GM12892 (cell line): ENCODE measurements at regions not wholly inside any gene's neighbourhood (a gene's known extent, or its start where the extent isn't known, plus 50 kb on each side); places are given as distances from the start of the nearest gene placed in this dataset.

Source experiments
- DNase-seq: peaks from one replicate; pipeline ENCODE4 v3.0.0; 2011; ENCODE audit not compliant: insufficient read length
- FAIRE-seq: peaks from 2 replicates; lab custom pipeline; 2011; peaks lifted over from hg19 to GRCh38; lab: Jason Lieb, UNC
- POLR2A ChIP-seq: IDR thresholded peaks from 2 replicates; pipeline ENCODE4 v1.6.1; 2011; ENCODE audit warnings: low read depth, low read length, control low read depth
- POLR2AphosphoS5 ChIP-seq: IDR thresholded peaks from 2 replicates; pipeline ENCODE4 v1.6.1; 2011; ENCODE audit warnings: low read depth, low read length, control low read depth
- TAF1 ChIP-seq: IDR thresholded peaks from 2 replicates; pipeline ENCODE4 v1.6.1; 2011; ENCODE audit warnings: low read depth, mild to moderate bottlenecking, control low read depth, low read length, borderline replicate concordance

DNA sequence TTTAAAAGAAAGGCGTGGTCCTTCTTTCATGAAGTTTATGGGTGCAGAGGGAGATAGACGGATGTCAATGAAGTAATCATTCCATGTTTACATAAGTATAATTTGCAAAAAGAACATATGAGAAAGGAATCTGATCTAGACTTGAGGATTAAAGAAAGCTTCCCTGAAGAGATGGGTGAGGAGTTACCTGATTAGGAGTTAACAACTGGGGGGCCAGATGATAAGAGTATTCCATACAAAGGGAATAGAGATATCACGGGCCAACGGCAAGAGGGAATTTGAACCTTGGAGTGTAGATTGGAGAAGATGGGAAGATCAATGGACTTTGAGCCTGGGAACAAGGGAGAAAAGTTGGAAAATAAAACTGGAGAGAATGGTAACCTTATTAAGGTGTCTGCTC is 1959.9 kb upstream of the WWC1 start:
- TF ChIP-seq TAF1 = no peak
- TF ChIP-seq POLR2A = no peak
- TF ChIP-seq POLR2AphosphoS5 = no peak
- FAIRE-seq (no peak), DNase-seq (no peak)

- FAIRE-seq = no peak
- TF ChIP-seq POLR2A (no peak), POLR2AphosphoS5 (no peak), TAF1 (no peak)
- no peak for DNase-seq
Measured at GRCh38 chr5:166338801-166339200, 1952.6 kb upstream of the WWC1 start.

DNA sequence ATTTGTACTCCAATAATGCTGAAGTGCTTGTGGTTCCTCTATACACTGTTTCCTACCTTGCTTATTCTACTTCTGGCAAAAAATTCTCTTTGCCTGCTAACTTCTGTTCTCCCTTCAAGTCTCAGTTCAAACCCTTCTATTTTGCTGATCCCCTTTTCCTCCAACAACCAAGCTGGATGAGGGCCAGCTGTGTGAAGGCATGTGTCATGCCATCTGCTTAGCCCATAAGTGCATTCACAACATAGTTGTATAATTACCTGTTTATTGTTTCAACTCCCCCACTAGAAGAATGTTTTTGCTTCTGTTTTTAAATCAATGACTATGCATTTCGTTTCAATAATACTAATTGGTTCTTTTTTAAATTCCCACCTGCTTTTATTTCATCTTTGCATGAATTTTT is 1951.4 kb upstream of the WWC1 start:
- DNase-seq (no peak), FAIRE-seq (no peak)
- TF ChIP-seq POLR2A (no peak), POLR2AphosphoS5 (no peak), TAF1 (no peak)

GRCh38 chr5:166341740-166342337 is 1949.6 kb upstream of the WWC1 start:
- DNase-seq = no peak
- no peak for FAIRE-seq
- TF ChIP-seq TAF1 (no peak), POLR2AphosphoS5 (no peak), POLR2A (no peak)

DNA sequence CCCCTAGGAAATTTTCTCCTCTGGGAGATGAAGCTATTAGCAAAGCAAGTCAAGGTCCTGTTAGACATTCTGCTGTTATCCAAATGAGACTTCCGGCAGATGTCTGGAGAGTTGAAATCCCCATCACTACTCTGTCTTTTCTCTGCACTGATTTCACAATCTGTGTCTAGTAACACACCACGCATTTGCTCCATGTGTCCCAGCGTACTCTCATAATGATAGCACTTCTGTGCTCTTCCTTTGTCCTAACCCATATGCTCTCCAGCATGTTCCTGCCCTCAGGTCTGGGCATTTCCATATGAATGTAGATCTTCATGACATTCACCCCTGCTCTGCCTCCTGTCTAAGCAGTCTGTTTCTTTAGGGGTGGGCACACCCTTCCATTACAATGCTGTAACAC is 1949.0 kb upstream of the WWC1 start:
- DNase-seq = no peak
- no peak for FAIRE-seq
- TF ChIP-seq POLR2AphosphoS5 = no peak
- no peak for TF ChIP-seq TAF1

DNA sequence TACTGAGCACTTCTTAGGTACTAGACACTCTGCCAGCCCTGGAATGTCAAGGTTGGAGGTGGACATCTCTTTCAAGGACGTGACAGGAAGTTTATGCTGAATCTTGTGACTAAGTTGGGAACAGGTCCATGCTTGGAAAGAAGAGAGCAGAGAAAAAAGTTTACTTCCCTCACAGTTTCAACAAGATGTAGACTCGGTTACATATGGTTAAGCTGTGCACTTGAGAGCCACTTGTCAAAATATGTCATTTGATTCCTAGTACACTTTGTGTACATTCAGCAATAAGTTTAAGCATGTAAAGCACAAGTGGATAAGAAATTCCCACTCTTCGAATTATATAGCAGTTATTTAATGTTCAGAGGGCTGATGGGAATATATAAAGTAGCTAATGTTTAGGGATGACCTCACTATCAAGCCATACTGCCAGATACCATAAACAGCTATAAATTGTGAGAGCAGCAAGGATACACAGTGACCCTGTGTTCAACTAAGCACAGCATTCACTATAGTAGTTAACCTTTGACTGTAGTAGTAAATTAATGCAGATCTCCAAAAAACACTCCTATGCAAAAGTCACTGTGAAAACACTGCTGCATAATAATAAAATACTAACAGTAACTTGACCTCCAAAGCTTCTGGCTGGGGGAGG is 1944.6 kb upstream of the WWC1 start:
- DNase-seq = no peak
- FAIRE-seq = no peak
- TF ChIP-seq TAF1 = no peak
- TF ChIP-seq POLR2A = no peak
- TF ChIP-seq POLR2AphosphoS5 = no peak

GRCh38 chr5:166349046-166349445 is 1942.4 kb upstream of the WWC1 start:
- DNase-seq (no peak), FAIRE-seq (no peak)
- no peak for TF ChIP-seq POLR2A
- no peak for TF ChIP-seq POLR2AphosphoS5

DNA sequence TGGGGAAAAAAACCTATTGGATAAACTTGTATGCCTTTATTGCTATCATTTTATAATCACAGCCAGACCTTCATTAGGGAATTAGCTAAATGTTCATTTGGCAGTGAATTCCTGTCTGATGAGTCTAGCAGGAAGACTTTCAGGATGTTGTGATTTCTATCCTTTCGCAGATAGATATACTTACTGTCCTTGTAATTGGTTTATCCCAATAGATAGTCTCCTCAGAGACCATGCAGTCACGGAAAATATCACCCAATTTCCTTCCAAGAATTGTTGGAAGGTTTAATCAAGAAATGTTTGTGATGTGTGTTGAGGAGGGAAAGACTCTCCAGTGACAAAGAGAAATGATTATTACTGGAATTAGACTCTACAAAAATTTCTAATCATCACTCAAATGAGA is 1937.9 kb upstream of the WWC1 start:
- FAIRE-seq (no peak), DNase-seq (no peak)
- TF ChIP-seq POLR2AphosphoS5 (no peak), TAF1 (no peak), POLR2A (no peak)

DNA sequence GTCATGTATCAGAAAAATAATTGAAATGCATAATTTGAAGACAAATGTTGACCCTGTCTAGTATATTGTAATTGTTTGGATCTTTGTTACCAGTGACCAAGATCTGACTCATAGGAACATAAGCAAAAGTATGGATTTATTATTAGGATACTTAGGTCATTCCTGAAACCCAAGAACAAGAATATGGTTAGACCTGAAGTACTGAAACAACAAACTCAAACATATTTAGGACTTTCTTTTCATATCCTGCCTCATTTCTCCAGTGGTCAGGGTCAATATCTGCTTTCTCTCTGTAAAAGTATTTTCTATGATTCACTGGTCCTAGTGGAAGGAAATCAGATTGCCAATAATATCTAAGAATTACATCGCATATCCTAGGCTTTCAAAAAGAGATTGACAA is 1937.1 kb upstream of the WWC1 start:
- TF ChIP-seq TAF1 (no peak), POLR2A (no peak), POLR2AphosphoS5 (no peak)
- DNase-seq (no peak), FAIRE-seq (no peak)

DNA sequence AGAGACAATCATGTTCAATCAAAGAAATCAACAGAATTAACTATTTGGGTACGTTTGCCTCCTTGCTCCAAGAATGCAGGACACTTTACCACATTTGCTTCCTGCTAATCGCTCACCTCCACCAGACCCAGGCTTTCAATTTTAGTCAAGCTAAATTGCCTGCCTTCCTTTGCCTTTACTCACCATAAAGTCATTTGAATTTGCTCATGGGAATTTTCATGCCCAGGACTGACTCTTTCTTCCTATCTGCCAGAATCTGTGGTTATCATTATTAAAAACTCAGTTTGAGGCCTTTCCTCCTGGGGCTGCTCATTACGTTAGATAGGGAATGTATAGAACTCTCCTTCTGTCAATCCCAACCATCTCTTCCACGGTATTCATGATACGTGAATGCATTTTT is 1935.3 kb upstream of the WWC1 start:
- FAIRE-seq (no peak), DNase-seq (no peak)
- TF ChIP-seq POLR2AphosphoS5 (no peak), POLR2A (no peak), TAF1 (no peak)

DNA sequence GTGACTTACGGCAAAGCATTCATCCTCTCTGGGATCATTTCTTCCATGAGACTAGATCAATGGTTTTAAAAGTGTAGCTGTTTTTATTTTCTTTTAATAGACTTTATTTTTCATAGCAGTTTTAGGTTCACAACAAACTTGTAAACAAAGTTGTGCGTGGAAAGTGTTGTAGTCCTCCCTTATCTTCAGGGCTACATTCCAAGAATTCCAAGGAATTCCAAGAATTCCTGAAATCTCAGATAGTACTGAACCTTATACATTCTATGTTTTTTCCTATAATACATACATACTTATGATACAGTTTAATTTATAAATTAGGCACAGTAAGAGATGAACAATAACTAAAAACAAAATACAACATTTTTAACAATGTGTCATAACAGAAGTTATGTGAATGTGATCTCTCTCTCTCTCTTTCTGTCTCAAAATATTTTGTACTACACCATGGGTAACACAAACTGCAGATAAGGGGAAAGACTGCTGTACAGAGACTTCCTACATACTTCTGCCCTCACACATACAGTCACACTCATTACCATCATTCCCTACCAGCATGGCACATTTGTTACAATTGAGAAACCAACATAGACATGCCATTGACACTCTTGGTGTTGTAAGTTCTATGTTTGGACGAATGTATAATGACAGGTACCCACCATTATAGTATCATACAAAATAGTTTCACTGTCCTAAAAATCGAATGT is 1933.2 kb upstream of the WWC1 start:
- TF ChIP-seq POLR2AphosphoS5 = no peak
- TF ChIP-seq POLR2A = no peak
- no peak for TF ChIP-seq TAF1
- no peak for FAIRE-seq
- DNase-seq = no peak

GRCh38 chr5:166363087-166363760 is 1928.2 kb upstream of the WWC1 start:
- FAIRE-seq (no peak), DNase-seq (no peak)
- no peak for TF ChIP-seq TAF1
- TF ChIP-seq POLR2A = no peak
- TF ChIP-seq POLR2AphosphoS5 = no peak

GRCh38 chr5:166365164-166365563 is 1926.3 kb upstream of the WWC1 start:
- TF ChIP-seq POLR2AphosphoS5 = no peak
- no peak for TF ChIP-seq TAF1
- TF ChIP-seq POLR2A = no peak
- no peak for FAIRE-seq
- no peak for DNase-seq
